ENCODE measurements at regions not wholly inside any gene's neighbourhood (a gene's known extent, or its start where the extent isn't known, plus 50 kb on each side); places are given as distances from the start of the nearest gene placed in this dataset.
"Not testable (repeated sequence)": the region's sequence is repeated elsewhere in the genome, so short reads cannot be mapped to it uniquely, and the experiment has no call there.

- Histone ChIP-seq H3K4me1 (ENCODE audit: control insufficient read depth in 5 of 5, insufficient read depth in 5 of 5, low read length in 5 of 5) (no peaks in the 10 kb centered on the region), H3K4me3 (ENCODE audit: low read depth in 1 of 5, low read length in 5 of 5) (no peak overlapping the region), H3K27ac (ENCODE audit: low read depth, low read length) (no peak overlapping the region), H3K9me3 (ENCODE audit: control insufficient read depth in 5 of 5, low read length in 5 of 5) (no peaks in the 10 kb centered on the region), H3K9ac (ENCODE audit: low read length in 5 of 5) (no peak overlapping the region), H3K27me3 (ENCODE audit: control insufficient read depth in 5 of 5, insufficient read depth in 4 of 5, low read length in 5 of 5) (no peaks in the 10 kb centered on the region), H3K36me3 (ENCODE audit: control insufficient read depth in 5 of 5, insufficient read depth in 5 of 5, low read length in 5 of 5) (no peaks in the 10 kb centered on the region)
Measured at GRCh38 chr6:76214546-76214945, 142.1 kb upstream of the IMPG1 start.

DNA sequence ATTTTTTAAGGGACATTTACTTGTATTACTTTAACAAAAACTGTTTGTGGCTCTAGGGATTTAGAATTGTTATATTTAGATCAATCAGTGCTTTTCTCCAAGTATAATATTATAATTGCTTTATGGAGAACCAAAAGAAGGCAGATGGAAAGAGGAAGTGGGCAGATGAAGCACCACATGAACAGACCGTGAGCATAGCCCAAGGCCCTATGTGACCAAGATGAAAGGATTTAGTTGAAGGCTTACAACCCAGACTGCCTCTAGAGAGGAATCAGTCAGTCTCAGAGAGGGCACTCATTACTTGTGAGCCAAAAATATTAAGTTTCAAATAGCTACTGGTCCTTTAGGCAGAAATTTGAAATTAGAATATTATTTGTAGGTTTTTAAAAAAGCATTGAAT is 102.3 kb upstream of the IMPG1 start:
- Histone ChIP-seq H3K4me1 (ENCODE audit: control insufficient read depth in 5 of 5, insufficient read depth in 5 of 5, low read length in 5 of 5) (no peaks in the 10 kb centered on the region), H3K9me3 (ENCODE audit: control insufficient read depth in 5 of 5, low read length in 5 of 5) (peaks cover 0 to 4% (median 0%) of the 10 kb centered on the region in 5 donors)

GRCh38 chr6:76166874-76167273 is 94.4 kb upstream of the IMPG1 start:
- Histone ChIP-seq H3K36me3 (ENCODE audit: control insufficient read depth in 5 of 5, insufficient read depth in 5 of 5, low read length in 5 of 5) (no peaks in the 10 kb centered on the region), H3K4me1 (ENCODE audit: control insufficient read depth in 5 of 5, insufficient read depth in 5 of 5, low read length in 5 of 5) (no peaks in the 10 kb centered on the region), H3K9ac (ENCODE audit: low read length in 5 of 5) (no peak overlapping the region), H3K9me3 (ENCODE audit: control insufficient read depth in 5 of 5, low read length in 5 of 5) (peaks cover 0 to 15% (median 3%) of the 10 kb centered on the region in 5 donors), H3K4me3 (ENCODE audit: low read depth in 1 of 5, low read length in 5 of 5) (no peak overlapping the region), H3K27me3 (ENCODE audit: control insufficient read depth in 5 of 5, insufficient read depth in 4 of 5, low read length in 5 of 5) (no peaks in the 10 kb centered on the region), H3K27ac (ENCODE audit: low read depth, low read length) (no peak overlapping the region)

More for the DNA sequence above, 102.3 kb upstream of the IMPG1 start:
- no peaks in the 10 kb centered on the region for H3K36me3 ChIP-seq (ENCODE audit: control insufficient read depth in 5 of 5, insufficient read depth in 5 of 5, low read length in 5 of 5)
- no peak overlapping the region for H3K9ac ChIP-seq (ENCODE audit: low read length in 5 of 5)
- H3K27ac ChIP-seq (ENCODE audit: low read depth, low read length), result no peak overlapping the region
- no peaks in the 10 kb centered on the region for H3K27me3 ChIP-seq (ENCODE audit: control insufficient read depth in 5 of 5, insufficient read depth in 4 of 5, low read length in 5 of 5)
- no peak overlapping the region for H3K4me3 ChIP-seq (ENCODE audit: low read depth in 1 of 5, low read length in 5 of 5)

DNA sequence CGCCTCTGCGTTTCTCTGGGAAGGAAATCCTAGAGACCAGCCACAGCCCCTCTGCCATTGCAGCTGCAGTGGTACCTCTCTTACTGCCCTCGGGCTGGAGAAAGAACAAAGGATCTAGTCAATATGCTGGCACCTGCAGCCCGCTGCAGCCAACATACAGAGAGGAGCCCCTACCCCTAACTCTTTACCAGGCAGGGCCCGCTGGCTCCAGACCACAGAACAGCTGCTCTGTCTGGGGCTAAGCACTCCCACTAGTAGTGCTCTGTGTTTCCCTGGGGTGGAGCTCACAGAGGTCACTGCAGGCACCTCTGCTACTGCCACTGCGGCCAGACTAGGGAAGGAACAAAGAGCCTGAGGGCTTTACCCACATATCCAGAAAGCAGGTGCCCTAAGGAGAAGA is 93.8 kb upstream of the IMPG1 start:
- peaks cover 0 to 15% (median 3%) of the 10 kb centered on the region in 5 donors for H3K9me3 ChIP-seq (ENCODE audit: control insufficient read depth in 5 of 5, low read length in 5 of 5)
- no peak overlapping the region for H3K9ac ChIP-seq (ENCODE audit: low read length in 5 of 5)
- no peak overlapping the region for H3K4me3 ChIP-seq (ENCODE audit: low read depth in 1 of 5, low read length in 5 of 5)
- no peaks in the 10 kb centered on the region for H3K4me1 ChIP-seq (ENCODE audit: control insufficient read depth in 5 of 5, insufficient read depth in 5 of 5, low read length in 5 of 5)
- no peak overlapping the region for H3K27ac ChIP-seq (ENCODE audit: low read depth, low read length)
- no peaks in the 10 kb centered on the region for H3K27me3 ChIP-seq (ENCODE audit: control insufficient read depth in 5 of 5, insufficient read depth in 4 of 5, low read length in 5 of 5)
- H3K36me3 ChIP-seq (ENCODE audit: control insufficient read depth in 5 of 5, insufficient read depth in 5 of 5, low read length in 5 of 5), result no peaks in the 10 kb centered on the region

DNA sequence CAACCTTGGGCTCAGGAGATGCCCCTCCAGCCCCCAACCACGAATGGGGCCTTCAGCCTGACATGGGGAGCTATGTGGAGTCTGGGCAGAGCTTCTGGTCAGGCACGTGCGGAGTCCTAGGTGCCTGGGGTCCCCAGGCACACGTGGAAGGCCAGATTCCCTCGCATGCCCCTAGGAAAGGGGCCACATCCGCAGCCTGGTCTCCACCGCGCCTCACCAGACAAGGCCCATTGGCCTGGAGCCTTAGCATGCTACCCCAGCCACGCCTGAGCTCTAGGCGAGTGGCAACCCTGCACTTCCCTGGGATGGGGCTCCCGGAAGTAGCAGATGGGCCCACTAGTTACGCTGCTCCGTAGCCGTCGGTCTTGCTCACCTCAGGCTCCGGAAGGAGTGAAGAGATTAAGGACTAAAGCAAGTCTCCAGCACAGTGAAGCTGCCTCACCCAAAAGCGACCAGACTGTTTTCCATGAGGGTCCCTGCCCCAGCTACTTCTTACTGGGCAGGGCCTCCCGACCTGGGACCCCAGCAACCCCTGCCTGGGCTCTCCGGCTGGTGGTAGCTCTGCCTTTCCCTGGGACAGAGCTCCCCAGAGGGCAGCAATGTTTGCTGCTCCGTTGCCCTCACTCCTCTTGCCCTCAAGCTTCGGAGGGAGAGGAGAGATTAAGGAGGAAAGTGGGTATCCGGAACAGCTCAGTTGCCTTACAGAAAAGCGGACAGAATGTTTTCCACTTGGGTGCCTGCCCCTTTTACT is 93.2 kb upstream of the IMPG1 start:
- Histone ChIP-seq H3K9ac (ENCODE audit: low read length in 5 of 5) (no peak overlapping the region), H3K27ac (ENCODE audit: low read depth, low read length) (no peak overlapping the region), H3K4me3 (ENCODE audit: low read depth in 1 of 5, low read length in 5 of 5) (no peak overlapping the region), H3K4me1 (ENCODE audit: control insufficient read depth in 5 of 5, insufficient read depth in 5 of 5, low read length in 5 of 5) (no peaks in the 10 kb centered on the region), H3K27me3 (ENCODE audit: control insufficient read depth in 5 of 5, insufficient read depth in 4 of 5, low read length in 5 of 5) (no peaks in the 10 kb centered on the region), H3K36me3 (ENCODE audit: control insufficient read depth in 5 of 5, insufficient read depth in 5 of 5, low read length in 5 of 5) (no peaks in the 10 kb centered on the region), H3K9me3 (ENCODE audit: control insufficient read depth in 5 of 5, low read length in 5 of 5) (peaks cover 0 to 15% (median 3%) of the 10 kb centered on the region in 5 donors)

DNA sequence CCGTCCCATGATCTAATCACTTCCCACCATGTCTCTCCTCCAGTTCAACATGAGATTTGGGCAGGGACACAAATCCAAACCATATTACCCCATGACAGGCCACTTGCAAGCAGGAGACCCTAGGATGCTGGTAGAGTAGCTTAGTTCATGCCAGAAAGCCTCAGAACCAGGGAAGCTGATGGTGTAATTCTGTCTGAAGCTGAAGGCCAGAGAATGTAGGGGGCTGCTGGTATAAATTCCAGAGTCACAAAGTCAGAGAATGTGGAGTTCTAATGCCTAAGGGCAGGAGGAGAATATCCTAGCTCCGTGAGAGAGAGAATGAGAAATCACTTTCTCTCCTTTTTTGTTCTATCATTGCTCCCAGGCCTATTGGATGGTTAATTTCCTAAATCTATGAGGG is 90.3 kb upstream of the IMPG1 start:
- Histone ChIP-seq H3K4me1 (ENCODE audit: control insufficient read depth in 5 of 5, insufficient read depth in 5 of 5, low read length in 5 of 5) (no peaks in the 10 kb centered on the region), H3K9me3 (ENCODE audit: control insufficient read depth in 5 of 5, low read length in 5 of 5) (peaks cover 3 to 21% (median 5%) of the 10 kb centered on the region in 5 donors), H3K9ac (ENCODE audit: low read length in 5 of 5) (no peak overlapping the region), H3K27me3 (ENCODE audit: control insufficient read depth in 5 of 5, insufficient read depth in 4 of 5, low read length in 5 of 5) (no peaks in the 10 kb centered on the region), H3K4me3 (ENCODE audit: low read depth in 1 of 5, low read length in 5 of 5) (no peak overlapping the region), H3K27ac (ENCODE audit: low read depth, low read length) (no peak overlapping the region), H3K36me3 (ENCODE audit: control insufficient read depth in 5 of 5, insufficient read depth in 5 of 5, low read length in 5 of 5) (no peaks in the 10 kb centered on the region)

- not testable (repeated sequence) for H3K4me1 ChIP-seq (ENCODE audit: control insufficient read depth in 5 of 5, insufficient read depth in 5 of 5, low read length in 5 of 5); H3K27me3 ChIP-seq (ENCODE audit: control insufficient read depth in 5 of 5, insufficient read depth in 4 of 5, low read length in 5 of 5); H3K27ac ChIP-seq (ENCODE audit: low read depth, low read length); H3K9ac ChIP-seq (ENCODE audit: low read length in 5 of 5); H3K4me3 ChIP-seq (ENCODE audit: low read depth in 1 of 5, low read length in 5 of 5); H3K36me3 ChIP-seq (ENCODE audit: control insufficient read depth in 5 of 5, insufficient read depth in 5 of 5, low read length in 5 of 5)
- peaks cover 0 to 14% (median 8%) of the 10 kb centered on the region in 5 donors for H3K9me3 ChIP-seq (ENCODE audit: control insufficient read depth in 5 of 5, low read length in 5 of 5)
Measured at GRCh38 chr6:76157800-76158199, 85.3 kb upstream of the IMPG1 start.

DNA sequence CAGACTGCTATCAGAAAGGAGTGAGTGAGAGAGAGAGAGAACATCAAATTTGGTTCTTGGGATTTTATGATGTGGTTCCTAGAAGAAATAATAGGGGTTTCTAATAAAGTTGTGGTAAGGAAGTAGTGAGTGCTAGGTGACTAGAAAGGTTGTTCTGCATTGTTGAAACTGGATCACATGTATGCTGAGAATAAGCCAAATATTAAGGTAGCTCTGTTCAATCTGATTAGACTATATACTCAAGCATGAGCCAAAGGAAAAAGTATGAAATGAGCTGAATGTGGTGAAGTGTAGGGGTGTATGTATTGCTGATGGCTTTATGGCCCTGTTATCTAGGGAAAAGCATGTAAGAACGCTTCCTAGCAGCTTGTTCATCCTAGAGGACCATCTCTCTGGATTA is 63.0 kb upstream of the IMPG1 start:
- no peak overlapping the region for H3K27ac ChIP-seq (ENCODE audit: low read depth, low read length)
- no peaks in the 10 kb centered on the region for H3K9me3 ChIP-seq (ENCODE audit: control insufficient read depth in 5 of 5, low read length in 5 of 5)
- H3K9ac ChIP-seq (ENCODE audit: low read length in 5 of 5), result no peak overlapping the region
- no peak overlapping the region for H3K4me3 ChIP-seq (ENCODE audit: low read depth in 1 of 5, low read length in 5 of 5)
- no peaks in the 10 kb centered on the region for H3K36me3 ChIP-seq (ENCODE audit: control insufficient read depth in 5 of 5, insufficient read depth in 5 of 5, low read length in 5 of 5)
- H3K4me1 ChIP-seq (ENCODE audit: control insufficient read depth in 5 of 5, insufficient read depth in 5 of 5, low read length in 5 of 5), result no peaks in the 10 kb centered on the region
- H3K27me3 ChIP-seq (ENCODE audit: control insufficient read depth in 5 of 5, insufficient read depth in 4 of 5, low read length in 5 of 5), result no peaks in the 10 kb centered on the region

DNA sequence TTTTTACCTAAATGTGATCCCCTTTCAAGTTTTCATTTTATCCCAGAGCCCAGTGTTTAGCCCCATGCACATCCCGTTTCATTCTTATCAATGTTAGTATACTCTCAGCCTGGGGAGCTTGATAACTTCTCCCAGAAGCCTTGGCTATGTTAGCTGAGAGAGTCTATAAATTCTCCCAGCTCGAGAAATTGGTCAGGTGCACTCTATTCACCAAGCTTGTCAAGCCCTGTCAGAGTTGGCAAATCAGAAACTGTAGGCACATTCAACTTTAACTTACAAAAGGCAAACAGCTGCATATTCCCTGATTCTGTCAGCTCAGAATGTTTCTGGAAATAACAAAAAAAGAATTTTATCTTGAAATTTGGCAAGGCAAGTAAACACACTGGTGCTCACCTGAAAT is 62.2 kb upstream of the IMPG1 start:
- Histone ChIP-seq H3K36me3 (ENCODE audit: control insufficient read depth in 5 of 5, insufficient read depth in 5 of 5, low read length in 5 of 5) (no peaks in the 10 kb centered on the region), H3K27me3 (ENCODE audit: control insufficient read depth in 5 of 5, insufficient read depth in 4 of 5, low read length in 5 of 5) (no peaks in the 10 kb centered on the region), H3K4me1 (ENCODE audit: control insufficient read depth in 5 of 5, insufficient read depth in 5 of 5, low read length in 5 of 5) (no peaks in the 10 kb centered on the region), H3K27ac (ENCODE audit: low read depth, low read length) (no peak overlapping the region), H3K9me3 (ENCODE audit: control insufficient read depth in 5 of 5, low read length in 5 of 5) (no peaks in the 10 kb centered on the region), H3K4me3 (ENCODE audit: low read depth in 1 of 5, low read length in 5 of 5) (no peak overlapping the region), H3K9ac (ENCODE audit: low read length in 5 of 5) (no peak overlapping the region)

GRCh38 chr6:76124018-76124417 is 51.6 kb upstream of the IMPG1 start:
- Histone ChIP-seq H3K36me3 (ENCODE audit: control insufficient read depth in 5 of 5, insufficient read depth in 5 of 5, low read length in 5 of 5) (no peaks in the 10 kb centered on the region), H3K9me3 (ENCODE audit: control insufficient read depth in 5 of 5, low read length in 5 of 5) (peaks cover 0 to 2% (median 0%) of the 10 kb centered on the region in 5 donors), H3K27me3 (ENCODE audit: control insufficient read depth in 5 of 5, insufficient read depth in 4 of 5, low read length in 5 of 5) (no peaks in the 10 kb centered on the region), H3K27ac (ENCODE audit: low read depth, low read length) (no peak overlapping the region), H3K4me3 (ENCODE audit: low read depth in 1 of 5, low read length in 5 of 5) (no peak overlapping the region), H3K4me1 (ENCODE audit: control insufficient read depth in 5 of 5, insufficient read depth in 5 of 5, low read length in 5 of 5) (no peaks in the 10 kb centered on the region), H3K9ac (ENCODE audit: low read length in 5 of 5) (no peak overlapping the region)
